Keratinocyte (primary cell): ENCODE measurements at regions not wholly inside any gene's neighbourhood (a gene's known extent, or its start where the extent isn't known, plus 50 kb on each side); places are given as distances from the start of the nearest gene placed in this dataset.

Experiments
- DNase-seq: peaks from one replicate; pipeline ENCODE4 v3.0.0-alpha.2; 2011; ENCODE audit warnings: low read depth, missing footprints, low spot score
- FAIRE-seq: peaks from 2 replicates; lab custom pipeline; 2011; peaks lifted over from hg19 to GRCh38; lab: Jason Lieb, UNC
- H2AFZ ChIP-seq: 2 replicates; pipeline ENCODE4 v1.6.0; 2012; ENCODE audit warnings: low read length, control low read depth, inconsistent platforms; ENCODE audit not compliant: control insufficient read depth
- H3K27ac ChIP-seq: 2 replicates; pipeline ENCODE4 v1.5.1; 2011; ENCODE audit warnings: low read length; ENCODE audit not compliant: control insufficient read depth, insufficient read depth
- H3K27me3 ChIP-seq: 3 replicates; pipeline ENCODE4 v1.6.0; 2011; ENCODE audit warnings: low read length; ENCODE audit not compliant: control insufficient read depth, insufficient read depth; ENCODE audit errors: extremely low read depth
- H3K36me3 ChIP-seq, 2 experiments: 2 replicates in 1 of 2; 3 replicates in 1 of 2; pipeline ENCODE4 v1.5.1; 2011; ENCODE audit warnings: low read length in 2 of 2, mild to moderate bottlenecking in 1 of 2; ENCODE audit not compliant: control insufficient read depth in 2 of 2, insufficient read depth in 2 of 2; ENCODE audit errors: extremely low read depth in 1 of 2
- H3K4me1 ChIP-seq: 3 replicates; pipeline ENCODE4 v1.5.1; 2011; ENCODE audit warnings: low read length; ENCODE audit not compliant: control insufficient read depth, insufficient read depth; ENCODE audit errors: extremely low read depth
- H3K4me2 ChIP-seq: 3 replicates; pipeline ENCODE4 v1.6.0; 2011; ENCODE audit warnings: low read depth, low read length; ENCODE audit not compliant: control insufficient read depth, insufficient read depth; ENCODE audit errors: extremely low read depth
- H3K4me3 ChIP-seq, 3 experiments: fragments of 200-600 bp in 1 of 3; sonication (generic) in 1 of 3; 2 replicates in 2 of 3; 3 replicates in 1 of 3; pipeline ENCODE4 v1.5.1; 2011 to 2016; ENCODE audit warnings: low read length in 3 of 3, mild to moderate bottlenecking in 3 of 3, control low read depth in 2 of 3, inconsistent platforms in 1 of 3, low read depth in 1 of 3, mixed read lengths in 1 of 3, mixed run types in 1 of 3, moderate library complexity in 1 of 3; ENCODE audit not compliant: control insufficient read depth in 2 of 3, insufficient read depth in 2 of 3; ENCODE audit errors: extremely low read depth in 1 of 3
- H3K79me2 ChIP-seq: 2 replicates; pipeline ENCODE4 v1.6.0; 2012; ENCODE audit warnings: low read length; ENCODE audit not compliant: control insufficient read depth, insufficient read depth
- H3K9ac ChIP-seq: 3 replicates; pipeline ENCODE4 v1.6.0; 2011; ENCODE audit warnings: low read length; ENCODE audit not compliant: control insufficient read depth, insufficient read depth; ENCODE audit errors: extremely low read depth
- H3K9me1 ChIP-seq: 3 replicates; pipeline ENCODE4 v1.6.0; 2011; ENCODE audit warnings: low read length; ENCODE audit not compliant: control insufficient read depth, insufficient read depth; ENCODE audit errors: extremely low read depth
- H3K9me3 ChIP-seq: 2 replicates; pipeline ENCODE4 v1.5.1; 2012; ENCODE audit warnings: low read depth, low read length; ENCODE audit not compliant: control insufficient read depth
- H4K20me1 ChIP-seq: 3 replicates; pipeline ENCODE4 v1.6.0; 2011; ENCODE audit warnings: low read length; ENCODE audit not compliant: control insufficient read depth, insufficient read depth; ENCODE audit errors: extremely low read depth
- CTCF ChIP-seq, 3 experiments: IDR thresholded peaks in 1 of 3; conservative IDR thresholded peaks in 1 of 3; optimal IDR thresholded peaks in 1 of 3; 2 replicates in 2 of 3; 3 replicates in 1 of 3; pipeline versions ENCODE3 to v1.5.1; 2011; ENCODE audit warnings: low read length in 3 of 3, mild to moderate bottlenecking in 3 of 3, moderate library complexity in 2 of 3, control low read depth in 1 of 3, inconsistent platforms in 1 of 3; ENCODE audit not compliant: insufficient read depth in 2 of 3; ENCODE audit errors: extremely low read depth in 1 of 3
- EZH2 ChIP-seq: IDR thresholded peaks from one replicate; pipeline ENCODE4 v1.6.1; 2012; ENCODE audit warnings: inconsistent platforms, mild to moderate bottlenecking, low read length, moderate library complexity
- dilution Hi-C: fragments of 300-500 bp; cut with MboI; formaldehyde crosslinking; loops from one replicate; pipeline ENCODE4 v1.7.0; 2020; ENCODE audit warnings: low sequenced_read_pairs; ENCODE audit not compliant: extremely low pct_ligation_motif_present

- Histone ChIP-seq H2AFZ (no peak overlapping the region), H3K4me3 (no peak overlapping the region), H3K79me2 (no peaks in the 10 kb centered on the region), H3K27me3 (no peaks in the 10 kb centered on the region), H3K27ac (no peak overlapping the region), H3K9ac (no peak overlapping the region), H3K4me1 (no peaks in the 10 kb centered on the region), H3K36me3 (no peaks in the 10 kb centered on the region), H3K9me3 (no peaks in the 10 kb centered on the region), H3K9me1 (no peaks in the 10 kb centered on the region), H4K20me1 (no peaks in the 10 kb centered on the region), H3K4me2 (no peak overlapping the region)
- dilution Hi-C loops: no loop called here
- TF ChIP-seq CTCF (optimal IDR thresholded peaks at IDR 0.05 in 1 of 3, IDR thresholded peaks at IDR 0.05 in 1 of 3, conservative IDR thresholded peaks at IDR 0.05 in 1 of 3; ENCODE audit: extremely low read depth in 1 of 3, insufficient read depth in 2 of 3, low read length in 3 of 3) (no peak), EZH2 (no peak)
- FAIRE-seq: peak; percentile 5
- DNase-seq: no peak
Measured at GRCh38 chr4:156230176-156230575, 276.5 kb upstream of the CTSO start.

- TF ChIP-seq CTCF (optimal IDR thresholded peaks at IDR 0.05 in 1 of 3, IDR thresholded peaks at IDR 0.05 in 1 of 3, conservative IDR thresholded peaks at IDR 0.05 in 1 of 3; ENCODE audit: extremely low read depth in 1 of 3, insufficient read depth in 2 of 3, low read length in 3 of 3) (no peak), EZH2 (no peak)
- dilution Hi-C loops: no loop called here
- Histone ChIP-seq H3K27me3 (no peaks in the 10 kb centered on the region), H3K27ac (no peak overlapping the region), H3K9ac (no peak overlapping the region), H4K20me1 (no peaks in the 10 kb centered on the region), H3K4me1 (no peaks in the 10 kb centered on the region), H3K9me3 (no peaks in the 10 kb centered on the region), H3K4me3 (no peak overlapping the region), H3K9me1 (no peaks in the 10 kb centered on the region), H2AFZ (no peak overlapping the region), H3K79me2 (no peaks in the 10 kb centered on the region), H3K36me3 (no peaks in the 10 kb centered on the region), H3K4me2 (no peak overlapping the region)
- DNase-seq: no peak
- FAIRE-seq: no peak
Measured at GRCh38 chr4:156228676-156229075, 275.0 kb upstream of the CTSO start.
